Thoracic aorta (tissue), 2 donors: ENCODE measurements at regions not wholly inside any gene's neighbourhood (a gene's known extent, or its start where the extent isn't known, plus 50 kb on each side); places are given as distances from the start of the nearest gene placed in this dataset.

Experiments
- ATAC-seq: fragments of 150-250 bp; one replicate; pipeline ENCODE4 v1.8.0; 2017; ENCODE audit warnings: low read depth; ENCODE audit not compliant: insufficient number of reproducible peaks, low FRiP score
- DNase-seq: peaks from one replicate; pipeline ENCODE4 v3.0.0-alpha.2; 2020; ENCODE audit warnings: low spot score
- H3K27ac ChIP-seq, 2 donors: fragments of 200-600 bp; sonication (generic); 1 replicate in 1 of 2; 2 replicates in 1 of 2; pipeline ENCODE4 v1.5.1; 2016; ENCODE audit warnings: mild to moderate bottlenecking in 2 of 2, moderate library complexity in 2 of 2
- H3K27me3 ChIP-seq: fragments of 200-600 bp; sonication (generic); replicated peaks from 2 replicates; pipeline ENCODE4 v1.6.0; 2016; ENCODE audit warnings: mild to moderate bottlenecking; ENCODE audit not compliant: insufficient read depth
- H3K36me3 ChIP-seq: fragments of 200-600 bp; sonication (generic); one replicate; pipeline ENCODE4 v1.5.1; 2016
- H3K4me1 ChIP-seq, 2 donors: fragments of 200-600 bp; sonication (generic); 1 replicate in 1 of 2; 2 replicates in 1 of 2; pipeline versions ENCODE4 v1.5.1 to v1.6.0; 2016; ENCODE audit warnings: low read depth in 2 of 2, mild to moderate bottlenecking in 1 of 2; ENCODE audit not compliant: control insufficient read depth in 1 of 2
- H3K4me3 ChIP-seq: fragments of 200-600 bp; sonication (generic); 2 replicates; pipeline ENCODE4 v1.5.1; 2016; ENCODE audit warnings: mild to moderate bottlenecking
- H3K9me3 ChIP-seq: fragments of 200-600 bp; sonication (generic); 2 replicates; pipeline ENCODE4 v1.5.1; 2016
- TF ChIP-seq, protein P1 (sequence below): fragments of 200-600 bp; sonication (generic); IDR thresholded peaks from one replicate; pipeline ENCODE4 v1.5.1; 2019; ENCODE audit warnings: antibody characterized with exemption

DNA sequence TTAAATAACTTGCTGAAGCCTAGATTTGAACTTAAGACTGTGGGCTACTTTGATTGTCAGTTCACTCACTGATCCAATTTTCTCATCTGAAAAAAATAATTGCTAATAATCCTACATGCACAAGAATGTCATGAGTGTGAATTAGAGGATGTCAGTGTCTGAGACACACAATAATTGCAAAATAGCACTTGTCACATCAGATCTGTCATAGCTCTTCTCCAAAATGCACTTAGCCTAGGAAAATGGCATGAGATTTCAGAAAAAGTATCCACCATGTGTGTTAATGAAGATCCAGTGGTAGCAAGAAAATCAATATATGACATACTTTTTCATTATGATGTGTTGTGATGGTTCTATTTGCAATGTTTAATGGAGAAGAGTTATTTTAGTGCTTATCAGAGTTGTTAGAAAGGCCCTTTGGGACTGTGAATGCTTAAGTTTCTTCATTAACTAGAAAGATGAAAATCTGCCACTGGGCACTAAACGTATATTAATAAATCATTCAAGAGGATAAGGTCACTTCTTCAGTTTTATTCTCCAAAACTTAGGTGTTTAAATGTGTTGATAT lies 786.2 kb downstream of the C6orf118 start:
- DNase-seq = no peak
- no peak for ATAC-seq
- Histone ChIP-seq H3K4me1 (no peaks in the 10 kb centered on the region), H3K36me3 (no peaks in the 10 kb centered on the region), H3K9me3 (peaks cover 3% of the 10 kb centered on the region), H3K27ac (no peak overlapping the region), H3K27me3 (no peaks in the 10 kb centered on the region), H3K4me3 (no peak overlapping the region)
- TF ChIP-seq, protein P1, sequence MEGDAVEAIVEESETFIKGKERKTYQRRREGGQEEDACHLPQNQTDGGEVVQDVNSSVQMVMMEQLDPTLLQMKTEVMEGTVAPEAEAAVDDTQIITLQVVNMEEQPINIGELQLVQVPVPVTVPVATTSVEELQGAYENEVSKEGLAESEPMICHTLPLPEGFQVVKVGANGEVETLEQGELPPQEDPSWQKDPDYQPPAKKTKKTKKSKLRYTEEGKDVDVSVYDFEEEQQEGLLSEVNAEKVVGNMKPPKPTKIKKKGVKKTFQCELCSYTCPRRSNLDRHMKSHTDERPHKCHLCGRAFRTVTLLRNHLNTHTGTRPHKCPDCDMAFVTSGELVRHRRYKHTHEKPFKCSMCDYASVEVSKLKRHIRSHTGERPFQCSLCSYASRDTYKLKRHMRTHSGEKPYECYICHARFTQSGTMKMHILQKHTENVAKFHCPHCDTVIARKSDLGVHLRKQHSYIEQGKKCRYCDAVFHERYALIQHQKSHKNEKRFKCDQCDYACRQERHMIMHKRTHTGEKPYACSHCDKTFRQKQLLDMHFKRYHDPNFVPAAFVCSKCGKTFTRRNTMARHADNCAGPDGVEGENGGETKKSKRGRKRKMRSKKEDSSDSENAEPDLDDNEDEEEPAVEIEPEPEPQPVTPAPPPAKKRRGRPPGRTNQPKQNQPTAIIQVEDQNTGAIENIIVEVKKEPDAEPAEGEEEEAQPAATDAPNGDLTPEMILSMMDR = no peak

DNA sequence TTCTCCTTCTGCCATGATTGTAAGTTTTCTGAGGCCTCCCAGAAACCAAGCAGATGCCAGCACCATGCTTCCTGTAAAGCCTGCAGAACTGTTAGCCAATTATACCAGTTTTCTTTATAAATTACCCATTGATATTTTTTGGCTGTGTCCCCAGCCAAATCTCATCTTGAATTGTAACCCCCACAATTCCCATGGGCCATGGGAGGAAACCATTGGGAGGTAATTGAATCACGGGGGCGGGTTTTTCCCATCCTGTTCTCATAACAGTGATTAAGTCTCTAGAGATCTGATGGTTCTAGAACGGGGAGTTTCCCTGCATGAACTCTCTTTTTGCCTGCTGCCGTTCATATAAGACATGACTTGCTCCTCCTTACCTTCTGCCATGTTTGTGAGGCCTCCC lies 788.5 kb downstream of the C6orf118 start:
- H3K36me3 ChIP-seq = no peaks in the 10 kb centered on the region

GRCh38 chr6:164507206-164507940 lies 802.0 kb downstream of the C6orf118 start:
- Histone ChIP-seq H3K4me1 (no peaks in the 10 kb centered on the region), H3K9me3 (no peaks in the 10 kb centered on the region), H3K27ac (no peak overlapping the region), H3K27me3 (no peaks in the 10 kb centered on the region), H3K36me3 (no peaks in the 10 kb centered on the region), H3K4me3 (no peak overlapping the region)
- ATAC-seq = no peak
- DNase-seq = no peak
- TF ChIP-seq, protein P1 = no peak

More for the DNA sequence above, 788.5 kb downstream of the C6orf118 start:
- no peaks in the 10 kb centered on the region for H3K27me3 ChIP-seq
- DNase-seq (no peak), ATAC-seq (no peak)
- no peak overlapping the region for H3K4me3 ChIP-seq
- no peak overlapping the region for H3K27ac ChIP-seq
- H3K9me3 ChIP-seq = peaks cover 3% of the 10 kb centered on the region
- no peaks in the 10 kb centered on the region for H3K4me1 ChIP-seq
- TF ChIP-seq, protein P1 = no peak

DNA sequence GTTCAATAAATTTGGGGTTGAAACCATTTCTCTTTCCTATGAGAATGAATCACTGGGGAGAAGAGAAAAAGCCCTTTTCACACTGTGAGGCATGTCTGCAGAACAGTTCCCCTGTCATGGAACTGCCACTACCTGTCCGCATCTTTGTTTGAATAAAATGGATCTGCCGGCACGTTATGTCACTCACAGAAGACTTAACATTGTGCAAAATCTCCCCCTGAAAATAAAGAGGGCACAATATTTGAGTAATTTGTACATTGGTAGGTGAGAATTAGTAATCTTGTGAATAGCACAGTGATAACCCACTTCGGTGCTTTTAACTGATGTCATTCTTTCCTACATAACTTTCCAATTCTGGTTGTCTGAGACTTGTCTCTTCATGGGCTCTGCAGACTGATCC lies 804.0 kb downstream of the C6orf118 start:
- TF ChIP-seq, protein P1 = no peak
- Histone ChIP-seq H3K4me1 (no peaks in the 10 kb centered on the region), H3K9me3 (no peaks in the 10 kb centered on the region), H3K27me3 (no peaks in the 10 kb centered on the region), H3K27ac (no peak overlapping the region), H3K36me3 (no peaks in the 10 kb centered on the region), H3K4me3 (no peak overlapping the region)
- ATAC-seq (no peak), DNase-seq (no peak)

GRCh38 chr6:164502833-164503232 lies 806.6 kb downstream of the C6orf118 start:
- ATAC-seq (no peak), DNase-seq (no peak)
- Histone ChIP-seq H3K4me3 (no peak overlapping the region), H3K27me3 (no peaks in the 10 kb centered on the region), H3K4me1 (no peaks in the 10 kb centered on the region), H3K36me3 (no peaks in the 10 kb centered on the region), H3K27ac (no peak overlapping the region), H3K9me3 (no peaks in the 10 kb centered on the region)
- TF ChIP-seq, protein P1 = no peak
